Esophagus squamous epithelium (tissue), 5 donors: ENCODE measurements at regions not wholly inside any gene's neighbourhood (a gene's known extent, or its start where the extent isn't known, plus 50 kb on each side); places are given as distances from the start of the nearest gene placed in this dataset.

Source experiments
- DNase-seq: peaks from one replicate; lab custom pipeline; 2025; lab: John Stamatoyannopoulos, UW
- H3K27ac ChIP-seq, 4 donors: fragments of 200-600 bp; sonication (generic); one replicate each; pipeline ENCODE4 v1.5.1; 2016 to 2019; ENCODE audit warnings: mild to moderate bottlenecking in 1 of 4
- H3K27me3 ChIP-seq, 4 donors: fragments of 200-600 bp; sonication (generic); 1 replicate in 3 of 4; 2 replicates in 1 of 4; pipeline versions ENCODE4 v1.5.1 to v1.6.0; 2017 to 2021; ENCODE audit warnings: antibody characterized with exemption in 1 of 4
- H3K36me3 ChIP-seq, 3 donors: fragments of 200-600 bp; sonication (generic); one replicate each; pipeline ENCODE4 v1.5.1; 2016 to 2019
- H3K4me1 ChIP-seq, 3 donors: fragments of 200-600 bp; sonication (generic); one replicate each; pipeline ENCODE4 v1.5.1; 2017 to 2019
- H3K4me3 ChIP-seq, 4 donors: fragments of 200-600 bp; sonication (generic); 1 replicate in 3 of 4; 2 replicates in 1 of 4; pipeline ENCODE4 v1.5.1; 2016 to 2019; ENCODE audit warnings: mild to moderate bottlenecking in 2 of 4, moderate library complexity in 1 of 4
- H3K9me3 ChIP-seq, 3 donors: fragments of 200-600 bp; sonication (generic); one replicate each; pipeline ENCODE4 v1.5.1; 2016 to 2019
- CTCF ChIP-seq, 6 experiments: fragments of 450-650 bp in 4 of 6; fragments of 200-600 bp in 2 of 6; sonication (generic) in 2 of 6; IDR thresholded peaks; one replicate each; pipeline ENCODE4 v1.5.1; 2016 to 2019; ENCODE audit warnings: antibody characterized with exemption in 6 of 6, mild to moderate bottlenecking in 4 of 6, moderate library complexity in 4 of 6
- POLR2A ChIP-seq, 4 donors: fragments of 450-650 bp; IDR thresholded peaks; one replicate each; pipeline ENCODE4 v1.6.1; 2017; ENCODE audit warnings: antibody characterized with exemption in 4 of 4, mild to moderate bottlenecking in 4 of 4, moderate library complexity in 3 of 4
- WGBS, 2 donors: methylation state at CpG; one replicate each; pipeline ENCODE4 v1.1.5; 2018; 5-methylcytosine and 5-hydroxymethylcytosine counted together
- intact Hi-C: fragments of 100-400 bp; cut with DNase I; formaldehyde crosslinking; loops from one replicate; pipeline ENCODE4 v1.15.0; 2022
- donor health status: DM: yes; HTN: yes; CAD: no.

- no peak for DNase-seq
- peaks cover 0 to 50% (median 0%) of the 10 kb centered on the region in 4 donors for H3K27me3 ChIP-seq
- 70 to 80% methylated on average over 8 of the region's 8 CpGs for WGBS, 2 donors
- intact Hi-C loops = no loop called here
- H3K4me1 ChIP-seq = no peaks in the 10 kb centered on the region
- H3K4me3 ChIP-seq = no peak overlapping the region
- TF ChIP-seq POLR2A (IDR thresholded peaks at IDR 0.05) = no peak
- no peak for TF ChIP-seq CTCF (IDR thresholded peaks at IDR 0.05)
- no peaks in the 10 kb centered on the region for H3K36me3 ChIP-seq
- H3K27ac ChIP-seq = no peak overlapping the region
- H3K9me3 ChIP-seq = no peaks in the 10 kb centered on the region
These were observed 357.6 kb downstream of the MTX2 start for GRCh38 chr2:176626796-176627195.

- TF ChIP-seq POLR2A (IDR thresholded peaks at IDR 0.05) (no peak), CTCF (IDR thresholded peaks at IDR 0.05) (no peak)
- intact Hi-C loops = no loop called here
- Histone ChIP-seq H3K27ac (no peak overlapping the region), H3K9me3 (no peaks in the 10 kb centered on the region), H3K36me3 (no peaks in the 10 kb centered on the region), H3K4me1 (no peaks in the 10 kb centered on the region), H3K27me3 (peaks cover 0 to 60% (median 0%) of the 10 kb centered on the region in 4 donors), H3K4me3 (no peak overlapping the region)
- no peak for DNase-seq
These were observed 359.2 kb downstream of the MTX2 start for GRCh38 chr2:176628438-176628837.

- Histone ChIP-seq H3K36me3 (no peaks in the 10 kb centered on the region), H3K9me3 (no peaks in the 10 kb centered on the region), H3K4me1 (peaks cover 3 to 9% (median 7%) of the 10 kb centered on the region in 3 donors), H3K27me3 (peaks cover 4 to 76% (median 9%) of the 10 kb centered on the region in 4 donors), H3K27ac (no peak overlapping the region), H3K4me3 (no peak overlapping the region)
- DNase-seq = no peak
- intact Hi-C loops = no loop called here
- TF ChIP-seq CTCF (IDR thresholded peaks at IDR 0.05) (no peak), POLR2A (IDR thresholded peaks at IDR 0.05) (no peak)
- 25 to 37% methylated on average over 2 of the region's 2 CpGs for WGBS, 2 donors
These were observed 364.5 kb downstream of the MTX2 start for GRCh38 chr2:176633754-176634153.

DNA sequence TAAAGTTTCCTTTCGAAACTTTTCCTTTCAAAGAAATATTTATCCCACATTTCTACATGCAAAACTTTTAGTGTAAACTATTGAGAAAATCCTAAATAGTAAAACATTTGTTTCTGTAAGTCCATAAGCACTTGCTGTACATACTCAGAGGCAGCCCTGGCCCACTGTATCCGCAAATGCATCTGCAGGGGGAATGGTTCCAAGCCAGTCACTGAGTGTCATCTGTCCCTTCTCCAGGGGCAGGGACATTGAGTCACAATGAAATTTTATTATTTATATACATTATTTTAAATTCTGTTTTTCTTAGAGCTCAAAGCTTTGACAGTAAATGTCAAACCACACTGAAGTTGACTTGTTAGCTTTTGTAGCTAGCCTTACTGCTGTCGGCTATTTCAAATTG is 367.2 kb downstream of the MTX2 start:
- TF ChIP-seq CTCF (IDR thresholded peaks at IDR 0.05) (no peak), POLR2A (IDR thresholded peaks at IDR 0.05) (no peak)
- 73 to 75% methylated on average over 3 of the region's 3 CpGs for WGBS, 2 donors
- intact Hi-C loops = loop anchor here (5.0 kb wide), 2 partner anchors 494 to 509 kb away; partner anchors contain the start of gene HOXD8
- H3K36me3 ChIP-seq = no peaks in the 10 kb centered on the region
- peaks cover 3 to 9% (median 7%) of the 10 kb centered on the region in 3 donors for H3K4me1 ChIP-seq
- no peak overlapping the region for H3K27ac ChIP-seq
- DNase-seq = no peak
- H3K9me3 ChIP-seq = no peaks in the 10 kb centered on the region
- no peak overlapping the region for H3K4me3 ChIP-seq
- H3K27me3 ChIP-seq = peaks cover 11 to 94% (median 12%) of the 10 kb centered on the region in 4 donors

DNA sequence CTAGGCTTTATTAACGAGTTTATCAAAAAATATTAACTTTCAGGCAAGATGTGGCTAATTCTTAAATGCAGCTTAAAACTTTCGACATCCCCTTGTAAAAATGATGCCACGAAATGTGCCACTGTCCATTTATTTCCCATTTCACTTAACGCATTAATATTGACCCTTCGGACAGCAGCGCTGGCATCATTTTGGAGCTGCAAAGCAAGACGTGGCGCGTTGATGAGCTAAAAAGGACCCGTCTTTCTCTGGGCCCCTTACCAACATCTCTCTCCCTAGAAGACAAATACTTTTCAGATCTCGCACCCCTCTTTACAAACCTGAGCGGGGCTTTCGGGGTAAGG is 367.9 kb downstream of the MTX2 start:
- WGBS, 2 donors = 26 to 34% methylated on average over 13 of the region's 13 CpGs
- TF ChIP-seq POLR2A (IDR thresholded peaks at IDR 0.05) (no peak), CTCF (IDR thresholded peaks at IDR 0.05) (no peak)
- no peak for DNase-seq
- intact Hi-C loops = loop anchor here (5.0 kb wide), 2 partner anchors 495 to 510 kb away; partner anchors contain the start of gene HOXD8
- Histone ChIP-seq H3K27me3 (peaks cover 11 to 98% (median 15%) of the 10 kb centered on the region in 4 donors), H3K27ac (peak overlapping the region; percentile 38 to 81 (median 73)), H3K9me3 (no peaks in the 10 kb centered on the region), H3K4me3 (peak overlapping the region; percentile 45 to 71 (median 57)), H3K4me1 (peaks cover 3 to 9% (median 7%) of the 10 kb centered on the region in 3 donors), H3K36me3 (no peaks in the 10 kb centered on the region)
